ENCODE measurements at regions not wholly inside any gene's neighbourhood (a gene's known extent, or its start where the extent isn't known, plus 50 kb on each side); places are given as distances from the start of the nearest gene placed in this dataset.

GRCh38 chr18:60599267-60599666 is 226.7 kb upstream of the MC4R start:
- TF ChIP-seq CTCF (IDR thresholded peaks at IDR 0.05) (no peak), SIN3A (IDR thresholded peaks at IDR 0.05; ENCODE audit: borderline replicate concordance, insufficient read depth, low read depth, low read length) (no peak), POLR2AphosphoS5 (IDR thresholded peaks at IDR 0.05; ENCODE audit: low read depth, low read length) (no peak), TCF7L2 (IDR thresholded peaks at IDR 0.05; ENCODE audit: low read depth, low read length) (no peak)
- TF ChIP-seq, protein P1, sequence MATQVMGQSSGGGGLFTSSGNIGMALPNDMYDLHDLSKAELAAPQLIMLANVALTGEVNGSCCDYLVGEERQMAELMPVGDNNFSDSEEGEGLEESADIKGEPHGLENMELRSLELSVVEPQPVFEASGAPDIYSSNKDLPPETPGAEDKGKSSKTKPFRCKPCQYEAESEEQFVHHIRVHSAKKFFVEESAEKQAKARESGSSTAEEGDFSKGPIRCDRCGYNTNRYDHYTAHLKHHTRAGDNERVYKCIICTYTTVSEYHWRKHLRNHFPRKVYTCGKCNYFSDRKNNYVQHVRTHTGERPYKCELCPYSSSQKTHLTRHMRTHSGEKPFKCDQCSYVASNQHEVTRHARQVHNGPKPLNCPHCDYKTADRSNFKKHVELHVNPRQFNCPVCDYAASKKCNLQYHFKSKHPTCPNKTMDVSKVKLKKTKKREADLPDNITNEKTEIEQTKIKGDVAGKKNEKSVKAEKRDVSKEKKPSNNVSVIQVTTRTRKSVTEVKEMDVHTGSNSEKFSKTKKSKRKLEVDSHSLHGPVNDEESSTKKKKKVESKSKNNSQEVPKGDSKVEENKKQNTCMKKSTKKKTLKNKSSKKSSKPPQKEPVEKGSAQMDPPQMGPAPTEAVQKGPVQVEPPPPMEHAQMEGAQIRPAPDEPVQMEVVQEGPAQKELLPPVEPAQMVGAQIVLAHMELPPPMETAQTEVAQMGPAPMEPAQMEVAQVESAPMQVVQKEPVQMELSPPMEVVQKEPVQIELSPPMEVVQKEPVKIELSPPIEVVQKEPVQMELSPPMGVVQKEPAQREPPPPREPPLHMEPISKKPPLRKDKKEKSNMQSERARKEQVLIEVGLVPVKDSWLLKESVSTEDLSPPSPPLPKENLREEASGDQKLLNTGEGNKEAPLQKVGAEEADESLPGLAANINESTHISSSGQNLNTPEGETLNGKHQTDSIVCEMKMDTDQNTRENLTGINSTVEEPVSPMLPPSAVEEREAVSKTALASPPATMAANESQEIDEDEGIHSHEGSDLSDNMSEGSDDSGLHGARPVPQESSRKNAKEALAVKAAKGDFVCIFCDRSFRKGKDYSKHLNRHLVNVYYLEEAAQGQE (IDR thresholded peaks at IDR 0.05; ENCODE audit: insufficient read depth in 1 of 2, low read depth in 2 of 2, low read length in 1 of 2) = no peak
